SK-N-SH (cell line): ENCODE measurements at regions not wholly inside any gene's neighbourhood (a gene's known extent, or its start where the extent isn't known, plus 50 kb on each side); places are given as distances from the start of the nearest gene placed in this dataset.

Experiments used
- CTCF ChIA-PET: fragments of 300-600, 350-600 bp; formaldehyde crosslinking; extraction: SDS; loops from one replicate; lab custom pipeline; 2021; lab: Yijun Ruan, JAX
- POLR2A ChIA-PET: fragments of 350-600 bp; sonication (Branson Sonifier 250); formaldehyde crosslinking; extraction: SDS; loops from one replicate; lab custom pipeline; 2020; ENCODE audit warnings: antibody characterized with exemption, inconsistent platforms; lab: Yijun Ruan, JAX
- DNase-seq: peaks from one replicate; pipeline ENCODE4 v3.0.0; 2012
- H2AFZ ChIP-seq: fragments of 200-600 bp; sonication (generic); 2 replicates; pipeline ENCODE4 v1.8.1; 2016; ENCODE audit warnings: antibody characterized with exemption, mild to moderate bottlenecking, low read depth
- H3F3A ChIP-seq: fragments of 200-600 bp; sonication (generic); replicated peaks from 2 replicates; pipeline ENCODE3; 2016; ENCODE audit warnings: antibody characterized with exemption, mild to moderate bottlenecking; ENCODE audit not compliant: insufficient read depth
- H3K27ac ChIP-seq, 2 experiments: fragments of 200-500 bp in 1 of 2; fragments of 200-600 bp in 1 of 2; sonication (Bioruptor generic) in 1 of 2; sonication (generic), shearing (Covaris generic) in 1 of 2; 2 replicates each; pipeline versions ENCODE4 v1.5.1 to v1.6.1; 2014 to 2016; ENCODE audit warnings: low read depth in 2 of 2, inconsistent platforms in 1 of 2, low read length in 1 of 2, mild to moderate bottlenecking in 1 of 2, mixed read lengths in 1 of 2
- H3K27me3 ChIP-seq: fragments of 200-600 bp; sonication (generic), shearing (Covaris generic); 2 replicates; pipeline ENCODE4 v1.6.1; 2016; ENCODE audit warnings: mixed run types; ENCODE audit not compliant: insufficient read depth
- H3K36me3 ChIP-seq, 2 experiments: fragments of 200-500 bp in 1 of 2; fragments of 200-600 bp in 1 of 2; sonication (Bioruptor generic) in 1 of 2; sonication (generic) in 1 of 2; replicated peaks in 1 of 2; 2 replicates each; pipeline versions ENCODE3 to v1.5.1; 2014 to 2016; ENCODE audit warnings: low read length in 1 of 2, mild to moderate bottlenecking in 1 of 2; ENCODE audit not compliant: insufficient read depth in 2 of 2, control insufficient read depth in 1 of 2
- H3K4me1 ChIP-seq, 2 experiments: fragments of 200-500 bp in 1 of 2; fragments of 200-600 bp in 1 of 2; sonication (Bioruptor generic) in 1 of 2; sonication (generic), shearing (Covaris generic) in 1 of 2; 2 replicates each; pipeline versions ENCODE4 v1.5.1 to v1.6.1; 2014 to 2016; ENCODE audit warnings: low read depth in 1 of 2, low read length in 1 of 2, mixed run types in 1 of 2; ENCODE audit not compliant: insufficient read depth in 2 of 2, control insufficient read depth in 1 of 2
- H3K4me2 ChIP-seq: fragments of 200-600 bp; sonication (generic), shearing (Covaris generic); 2 replicates; pipeline ENCODE4 v1.6.1; 2017; ENCODE audit warnings: mixed run types
- H3K4me3 ChIP-seq, 2 experiments: fragments of 200-500 bp in 1 of 2; fragments of 200-600 bp in 1 of 2; sonication (Bioruptor generic) in 1 of 2; sonication (generic), shearing (Covaris generic) in 1 of 2; 2 replicates each; pipeline versions ENCODE4 v1.5.1 to v1.8.1; 2014 to 2016; ENCODE audit warnings: low read depth in 2 of 2, inconsistent platforms in 1 of 2, low read length in 1 of 2, mild to moderate bottlenecking in 1 of 2, mixed read lengths in 1 of 2, moderate library complexity in 1 of 2
- H3K79me2 ChIP-seq: fragments of 200-600 bp; sonication (generic); 2 replicates; pipeline ENCODE4 v1.8.1; 2017; ENCODE audit warnings: mild to moderate bottlenecking; ENCODE audit not compliant: insufficient read depth
- H3K9ac ChIP-seq: fragments of 200-600 bp; sonication (generic); 2 replicates; pipeline ENCODE4 v1.6.1; 2017; ENCODE audit warnings: mixed run types
- H3K9me2 ChIP-seq: fragments of 200-600 bp; sonication (generic); 2 replicates; pipeline ENCODE4 v1.6.1; 2017; ENCODE audit warnings: mixed run types
- H3K9me3 ChIP-seq: fragments of 200-600 bp; sonication (generic); 2 replicates; pipeline ENCODE4 v1.6.1; 2017; ENCODE audit warnings: mixed run types, mild to moderate bottlenecking, moderate library complexity
- H4K20me1 ChIP-seq: fragments of 200-600 bp; sonication (generic); 2 replicates; pipeline ENCODE4 v1.6.1; 2017; ENCODE audit warnings: mild to moderate bottlenecking, mixed run types; ENCODE audit not compliant: insufficient read depth
- CHD2 ChIP-seq: fragments of 150-350 bp; IDR thresholded peaks from 2 replicates; pipeline ENCODE4 v1.6.1; 2018; ENCODE audit warnings: low read length; ENCODE audit not compliant: partially characterized antibody
- ELF1 ChIP-seq: IDR thresholded peaks from 2 replicates; pipeline ENCODE4 v1.4.0; 2012
- EZH2phosphoT487 ChIP-seq: fragments of 200-600 bp; sonication (generic); IDR thresholded peaks from 2 replicates; pipeline ENCODE4 v1.6.1; 2017; ENCODE audit warnings: low read depth, mixed run types, mild to moderate bottlenecking, antibody characterized with exemption, moderate library complexity, borderline replicate concordance
- FOSL2 ChIP-seq: IDR thresholded peaks from 2 replicates; pipeline ENCODE4 v1.4.0; 2012; ENCODE audit warnings: low read depth, mild to moderate bottlenecking, moderate library complexity, borderline replicate concordance
- FOXJ3 ChIP-seq: sonication (generic); formaldehyde crosslinking; IDR thresholded peaks from 2 replicates; pipeline ENCODE4 v1.5.1; 2020; ENCODE audit warnings: mild to moderate bottlenecking, missing genetic modification reagents
- GABPA ChIP-seq: IDR thresholded peaks from 2 replicates; pipeline ENCODE4 v1.4.0; 2012; ENCODE audit warnings: low read depth, mild to moderate bottlenecking
- GATA2 ChIP-seq: sonication (generic); formaldehyde crosslinking; IDR thresholded peaks from 2 replicates; pipeline ENCODE4 v1.5.0; 2020; ENCODE audit warnings: mild to moderate bottlenecking, missing genetic modification reagents
- MEF2A ChIP-seq: IDR thresholded peaks from 2 replicates; pipeline ENCODE4 v1.4.0; 2012; ENCODE audit warnings: low read depth, borderline replicate concordance
- MXI1 ChIP-seq: IDR thresholded peaks from 2 replicates; pipeline ENCODE4 v1.6.1; 2012; ENCODE audit warnings: mild to moderate bottlenecking, low read depth, low read length, improper control_type of control experiment
- NFIC ChIP-seq: IDR thresholded peaks from 2 replicates; pipeline ENCODE4 v1.4.0; 2012; ENCODE audit warnings: borderline replicate concordance
- NRF1 ChIP-seq: IDR thresholded peaks from 2 replicates; pipeline ENCODE4 v1.6.1; 2012; ENCODE audit warnings: low read depth, mild to moderate bottlenecking, low read length
- POLR2AphosphoS5 ChIP-seq: IDR thresholded peaks from 2 replicates; pipeline ENCODE4 v1.6.1; 2012; ENCODE audit warnings: low read depth, low read length
- RCOR1 ChIP-seq: fragments of 150-350 bp; IDR thresholded peaks from 2 replicates; pipeline ENCODE4 v1.6.1; 2017; ENCODE audit warnings: antibody characterized with exemption, low read length
- RFX5 ChIP-seq: IDR thresholded peaks from 2 replicates; pipeline ENCODE4 v1.6.1; 2012; ENCODE audit warnings: mild to moderate bottlenecking, improper control_type of control experiment, low read length
- SMC3 ChIP-seq: IDR thresholded peaks from 2 replicates; pipeline ENCODE4 v1.6.1; 2012; ENCODE audit warnings: low read depth, low read length, improper control_type of control experiment
- TCF12 ChIP-seq: IDR thresholded peaks from 2 replicates; pipeline ENCODE4 v1.4.0; 2012
- YY1 ChIP-seq: IDR thresholded peaks from 2 replicates; pipeline ENCODE4 v1.4.0; 2012; ENCODE audit warnings: low read depth, mild to moderate bottlenecking
- WGBS: methylation state at CpG from one replicate; pipeline ENCODE4 v1.1.6; 2017; ENCODE audit warnings: low lambda C conversion rate; 5-methylcytosine and 5-hydroxymethylcytosine counted together
- TF ChIP-seq, protein P1 (sequence below): IDR thresholded peaks from 2 replicates; pipeline ENCODE4 v1.4.0; 2012; ENCODE audit warnings: low read depth, borderline replicate concordance
- TF ChIP-seq, protein P2 (sequence below): IDR thresholded peaks from 2 replicates; pipeline ENCODE4; 2012
- TF ChIP-seq, protein P3 (sequence below): fragments of 150-350 bp; IDR thresholded peaks from 2 replicates; pipeline ENCODE4 v1.6.1; 2017; ENCODE audit warnings: antibody characterized with exemption, low read length, low read depth, borderline replicate concordance
- TF ChIP-seq, protein P4 (sequence below): IDR thresholded peaks from 2 replicates; pipeline ENCODE4 v1.6.1; 2012; ENCODE audit warnings: mild to moderate bottlenecking, low read depth, low read length, moderate library complexity

DNA sequence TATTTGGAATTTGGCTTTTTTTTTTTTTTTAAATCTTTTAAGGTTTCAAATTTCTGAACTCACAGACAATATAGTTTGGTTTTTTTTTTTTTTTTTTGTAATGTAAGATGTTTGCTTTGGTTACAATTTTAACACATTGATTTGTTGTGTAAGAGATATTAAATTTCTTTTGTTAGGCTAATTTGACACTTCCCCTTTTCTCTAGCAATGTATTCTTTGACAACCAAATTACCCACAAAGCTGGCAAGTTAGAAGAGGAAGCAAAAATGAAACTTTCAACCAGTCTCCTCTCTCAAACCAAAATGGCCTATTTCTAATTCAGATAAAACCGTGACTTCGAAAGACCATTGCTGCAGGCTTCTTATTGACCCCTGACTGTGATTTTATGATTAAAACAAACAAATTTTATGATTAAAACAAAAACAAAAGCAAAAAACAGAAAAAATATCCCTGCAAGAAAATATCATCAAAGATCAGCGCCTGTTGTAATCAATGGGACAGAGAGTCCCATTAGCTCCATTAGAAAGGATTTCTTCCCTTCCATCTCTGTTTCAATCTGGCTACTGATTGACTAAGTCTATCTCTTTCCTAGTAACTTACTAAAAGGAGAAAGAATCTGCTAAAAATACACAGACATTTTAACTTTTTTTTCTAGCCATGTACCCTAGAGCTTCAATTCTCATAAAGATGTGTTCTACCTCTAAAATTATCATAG is 489.2 kb downstream of the MDFIC start:
- Histone ChIP-seq H3K27me3 (no peaks in the 10 kb centered on the region), H3F3A (no peaks in the 10 kb centered on the region), H3K4me1 (no peaks in the 10 kb centered on the region), H3K9ac (no peak overlapping the region), H3K9me2 (no peaks in the 10 kb centered on the region; the same call in 1 of the 2 replicates), H3K79me2 (no peaks in the 10 kb centered on the region), H3K27ac (no peak overlapping the region), H3K9me3 (no peaks in the 10 kb centered on the region), H3K4me2 (no peak overlapping the region), H3K4me3 (no peak overlapping the region), H3K36me3 (no peaks in the 10 kb centered on the region), H4K20me1 (no peaks in the 10 kb centered on the region), H2AFZ (no peak overlapping the region)
- ChIA-PET POLR2A (no interaction called here), CTCF (interaction anchor here (0.9 kb wide), 1 partner anchor 27 kb away, joined by 3 read pairs; no protein-coding TSS in a partner anchor)
- TF ChIP-seq NRF1 (no peak), POLR2AphosphoS5 (no peak), ELF1 (no peak), EZH2phosphoT487 (no peak), MXI1 (no peak), TCF12 (no peak), FOSL2 (no peak), MEF2A (no peak), NFIC (no peak), YY1 (no peak), GABPA (no peak)
- TF ChIP-seq, protein P1, sequence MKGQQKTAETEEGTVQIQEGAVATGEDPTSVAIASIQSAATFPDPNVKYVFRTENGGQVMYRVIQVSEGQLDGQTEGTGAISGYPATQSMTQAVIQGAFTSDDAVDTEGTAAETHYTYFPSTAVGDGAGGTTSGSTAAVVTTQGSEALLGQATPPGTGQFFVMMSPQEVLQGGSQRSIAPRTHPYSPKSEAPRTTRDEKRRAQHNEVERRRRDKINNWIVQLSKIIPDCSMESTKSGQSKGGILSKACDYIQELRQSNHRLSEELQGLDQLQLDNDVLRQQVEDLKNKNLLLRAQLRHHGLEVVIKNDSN: no peak
- WGBS: 3% methylated on average over 3 of the region's 3 CpGs
- no peak for DNase-seq

DNA sequence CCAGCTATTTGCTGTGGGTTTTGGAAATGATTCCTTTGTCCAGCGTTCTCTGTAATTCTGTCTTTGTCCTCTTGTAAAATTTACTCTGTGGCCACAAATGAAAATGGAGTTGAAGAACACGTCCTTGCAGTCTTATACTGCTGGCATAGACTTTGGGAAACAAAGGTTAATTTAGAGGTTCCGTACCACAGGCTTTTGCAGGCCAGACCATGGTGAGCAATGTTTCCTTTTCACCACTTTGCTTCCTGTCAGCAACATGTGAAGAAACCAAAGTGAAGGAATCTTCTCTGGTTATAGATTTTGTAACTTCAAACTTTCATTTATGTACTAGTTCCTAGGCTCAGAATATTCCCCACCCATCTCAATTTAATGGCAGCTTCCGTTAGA is 488.5 kb downstream of the MDFIC start:
- Histone ChIP-seq H3K4me3 (no peak overlapping the region), H3K9me2 (no peaks in the 10 kb centered on the region; the same call in 1 of the 2 replicates), H3K27ac (no peak overlapping the region), H2AFZ (no peak overlapping the region), H4K20me1 (no peaks in the 10 kb centered on the region), H3K9ac (no peak overlapping the region), H3K36me3 (no peaks in the 10 kb centered on the region), H3K9me3 (no peaks in the 10 kb centered on the region), H3F3A (no peaks in the 10 kb centered on the region), H3K79me2 (no peaks in the 10 kb centered on the region), H3K4me1 (no peaks in the 10 kb centered on the region), H3K27me3 (no peaks in the 10 kb centered on the region), H3K4me2 (no peak overlapping the region)
- DNase-seq: no peak
- TF ChIP-seq YY1 (no peak), GATA2 (no peak), EZH2phosphoT487 (no peak), RCOR1 (no peak), MEF2A (no peak), CHD2 (no peak), RFX5 (no peak), GABPA (no peak), MXI1 (no peak), SMC3 (no peak), FOXJ3 (no peak), TCF12 (no peak)
- TF ChIP-seq, protein P1: no peak
- TF ChIP-seq, protein P2, sequence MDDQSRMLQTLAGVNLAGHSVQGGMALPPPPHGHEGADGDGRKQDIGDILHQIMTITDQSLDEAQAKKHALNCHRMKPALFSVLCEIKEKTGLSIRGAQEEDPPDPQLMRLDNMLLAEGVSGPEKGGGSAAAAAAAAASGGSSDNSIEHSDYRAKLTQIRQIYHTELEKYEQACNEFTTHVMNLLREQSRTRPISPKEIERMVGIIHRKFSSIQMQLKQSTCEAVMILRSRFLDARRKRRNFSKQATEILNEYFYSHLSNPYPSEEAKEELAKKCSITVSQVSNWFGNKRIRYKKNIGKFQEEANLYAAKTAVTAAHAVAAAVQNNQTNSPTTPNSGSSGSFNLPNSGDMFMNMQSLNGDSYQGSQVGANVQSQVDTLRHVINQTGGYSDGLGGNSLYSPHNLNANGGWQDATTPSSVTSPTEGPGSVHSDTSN: no peak
- TF ChIP-seq, protein P3, sequence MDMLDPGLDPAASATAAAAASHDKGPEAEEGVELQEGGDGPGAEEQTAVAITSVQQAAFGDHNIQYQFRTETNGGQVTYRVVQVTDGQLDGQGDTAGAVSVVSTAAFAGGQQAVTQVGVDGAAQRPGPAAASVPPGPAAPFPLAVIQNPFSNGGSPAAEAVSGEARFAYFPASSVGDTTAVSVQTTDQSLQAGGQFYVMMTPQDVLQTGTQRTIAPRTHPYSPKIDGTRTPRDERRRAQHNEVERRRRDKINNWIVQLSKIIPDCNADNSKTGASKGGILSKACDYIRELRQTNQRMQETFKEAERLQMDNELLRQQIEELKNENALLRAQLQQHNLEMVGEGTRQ: no peak
- TF ChIP-seq, protein P4, sequence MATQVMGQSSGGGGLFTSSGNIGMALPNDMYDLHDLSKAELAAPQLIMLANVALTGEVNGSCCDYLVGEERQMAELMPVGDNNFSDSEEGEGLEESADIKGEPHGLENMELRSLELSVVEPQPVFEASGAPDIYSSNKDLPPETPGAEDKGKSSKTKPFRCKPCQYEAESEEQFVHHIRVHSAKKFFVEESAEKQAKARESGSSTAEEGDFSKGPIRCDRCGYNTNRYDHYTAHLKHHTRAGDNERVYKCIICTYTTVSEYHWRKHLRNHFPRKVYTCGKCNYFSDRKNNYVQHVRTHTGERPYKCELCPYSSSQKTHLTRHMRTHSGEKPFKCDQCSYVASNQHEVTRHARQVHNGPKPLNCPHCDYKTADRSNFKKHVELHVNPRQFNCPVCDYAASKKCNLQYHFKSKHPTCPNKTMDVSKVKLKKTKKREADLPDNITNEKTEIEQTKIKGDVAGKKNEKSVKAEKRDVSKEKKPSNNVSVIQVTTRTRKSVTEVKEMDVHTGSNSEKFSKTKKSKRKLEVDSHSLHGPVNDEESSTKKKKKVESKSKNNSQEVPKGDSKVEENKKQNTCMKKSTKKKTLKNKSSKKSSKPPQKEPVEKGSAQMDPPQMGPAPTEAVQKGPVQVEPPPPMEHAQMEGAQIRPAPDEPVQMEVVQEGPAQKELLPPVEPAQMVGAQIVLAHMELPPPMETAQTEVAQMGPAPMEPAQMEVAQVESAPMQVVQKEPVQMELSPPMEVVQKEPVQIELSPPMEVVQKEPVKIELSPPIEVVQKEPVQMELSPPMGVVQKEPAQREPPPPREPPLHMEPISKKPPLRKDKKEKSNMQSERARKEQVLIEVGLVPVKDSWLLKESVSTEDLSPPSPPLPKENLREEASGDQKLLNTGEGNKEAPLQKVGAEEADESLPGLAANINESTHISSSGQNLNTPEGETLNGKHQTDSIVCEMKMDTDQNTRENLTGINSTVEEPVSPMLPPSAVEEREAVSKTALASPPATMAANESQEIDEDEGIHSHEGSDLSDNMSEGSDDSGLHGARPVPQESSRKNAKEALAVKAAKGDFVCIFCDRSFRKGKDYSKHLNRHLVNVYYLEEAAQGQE: no peak
- POLR2A ChIA-PET: no interaction called here
- WGBS: 7% methylated on average over 4 of the region's 4 CpGs
- CTCF ChIA-PET: no interaction called here
